Central memory CD8-positive, alpha-beta T cell (primary cell): ENCODE measurements at regions not wholly inside any gene's neighbourhood (a gene's known extent, or its start where the extent isn't known, plus 50 kb on each side); places are given as distances from the start of the nearest gene placed in this dataset.

Experiments used
- ATAC-seq: fragments of 150-1000 bp; cut with Tn5 transposase; replicated peaks from 2 replicates; pipeline ENCODE4 v1.10.0; 2022; ENCODE audit warnings: mild to moderate bottlenecking, moderate FRiP score, moderate number of reproducible peaks; ENCODE audit not compliant: poor library complexity, severe bottlenecking; ENCODE audit errors: extremely low read depth
- DNase-seq, 2 donors: peaks; one replicate each; pipeline ENCODE4 v3.0.0; 2021; ENCODE audit warnings: low spot score in 2 of 2
- H3K27ac Mint-ChIP-seq: one replicate; pipeline ENCODE4 v1.8.0; 2022; ENCODE audit warnings: low read depth, mild to moderate bottlenecking, moderate library complexity, mixed read lengths
- H3K27me3 Mint-ChIP-seq: one replicate; pipeline ENCODE4 v1.8.0; 2022; ENCODE audit warnings: mixed read lengths
- H3K36me3 Mint-ChIP-seq: one replicate; pipeline ENCODE4 v1.8.0; 2022; ENCODE audit warnings: mild to moderate bottlenecking, moderate library complexity, mixed read lengths; ENCODE audit not compliant: insufficient read depth
- H3K4me1 Mint-ChIP-seq: one replicate; pipeline ENCODE4 v1.8.0; 2022; ENCODE audit warnings: mixed read lengths
- H3K4me3 Mint-ChIP-seq: one replicate; pipeline ENCODE4 v1.8.0; 2022; ENCODE audit warnings: mild to moderate bottlenecking, moderate library complexity, mixed read lengths
- H3K9me3 Mint-ChIP-seq: one replicate; pipeline ENCODE4 v1.8.0; 2022; ENCODE audit warnings: mixed read lengths

DNA sequence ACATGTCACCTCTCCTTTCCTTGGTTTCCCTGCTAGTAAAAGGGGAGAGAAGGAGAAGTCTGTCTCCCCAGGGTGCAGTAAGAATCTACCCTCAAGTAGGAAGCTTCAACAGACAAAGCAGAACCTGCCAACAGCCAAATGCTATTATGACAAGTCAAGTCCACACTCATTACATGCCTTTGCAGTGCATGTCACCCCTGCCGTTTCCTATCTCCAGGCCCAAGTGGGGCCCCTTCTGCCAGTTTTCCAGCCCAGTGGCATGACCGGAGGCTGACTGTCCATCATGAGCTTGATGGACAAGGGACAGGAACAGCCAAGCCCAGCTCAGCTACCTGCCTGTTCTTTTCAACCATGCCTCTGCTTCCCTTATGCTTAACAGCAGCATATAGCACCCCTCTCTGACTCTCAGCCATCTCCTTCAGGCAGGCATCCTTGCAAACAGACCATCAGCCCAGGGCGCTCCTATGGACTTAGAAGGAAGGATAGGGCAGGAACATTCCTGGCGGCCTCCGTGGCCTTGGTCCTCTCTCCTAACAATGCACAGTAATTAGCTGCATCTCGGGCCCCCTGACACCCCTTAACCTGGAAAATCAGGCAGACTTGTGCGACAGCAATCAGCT, 107.2 kb upstream of the RAD23B start:
- ATAC-seq (no peak), DNase-seq (no peak)
- H3K27ac Mint-ChIP-seq, result no peak overlapping the region
- no peaks in the 10 kb centered on the region for H3K9me3 Mint-ChIP-seq
- no peak overlapping the region for H3K4me3 Mint-ChIP-seq
- no peaks in the 10 kb centered on the region for H3K36me3 Mint-ChIP-seq
- H3K4me1 Mint-ChIP-seq, result no peaks in the 10 kb centered on the region
- H3K27me3 Mint-ChIP-seq, result peaks cover 21% of the 10 kb centered on the region

DNA sequence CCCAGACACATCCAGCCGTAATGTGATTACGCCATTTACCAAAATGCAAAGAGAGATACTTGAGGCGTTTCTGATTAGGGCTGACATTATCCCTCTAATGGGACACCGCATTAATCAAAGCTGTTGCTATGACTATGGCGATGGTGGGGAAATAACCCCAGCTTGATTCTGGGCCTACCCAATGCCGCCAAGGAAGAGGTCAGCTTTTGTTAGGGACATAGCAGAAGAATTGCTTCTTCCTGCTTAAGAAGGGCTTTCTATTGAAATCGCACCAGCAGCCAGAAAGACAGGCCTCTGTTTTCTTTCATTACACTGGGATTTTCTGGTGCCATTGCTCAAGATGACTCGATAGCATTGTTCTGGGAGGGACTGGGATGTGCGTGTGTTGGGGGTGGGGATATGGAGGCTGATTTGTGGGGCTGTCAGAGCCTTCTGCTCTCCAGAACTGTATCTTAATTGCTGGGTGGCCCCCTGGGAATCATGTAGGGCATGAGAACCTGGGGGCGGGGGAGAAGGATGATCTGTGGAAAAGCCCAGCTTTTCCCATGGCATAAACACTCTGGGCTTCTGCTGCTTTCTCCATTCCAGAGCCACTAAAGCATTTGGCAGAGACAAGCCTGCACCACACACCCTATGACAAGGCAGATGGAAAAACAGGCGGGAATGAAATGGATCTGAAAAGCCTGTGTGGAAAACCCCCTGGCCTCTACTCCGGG, 106.5 kb upstream of the RAD23B start:
- Mint-ChIP-seq H3K27me3 (peaks cover 25% of the 10 kb centered on the region), H3K36me3 (no peaks in the 10 kb centered on the region)

DNA sequence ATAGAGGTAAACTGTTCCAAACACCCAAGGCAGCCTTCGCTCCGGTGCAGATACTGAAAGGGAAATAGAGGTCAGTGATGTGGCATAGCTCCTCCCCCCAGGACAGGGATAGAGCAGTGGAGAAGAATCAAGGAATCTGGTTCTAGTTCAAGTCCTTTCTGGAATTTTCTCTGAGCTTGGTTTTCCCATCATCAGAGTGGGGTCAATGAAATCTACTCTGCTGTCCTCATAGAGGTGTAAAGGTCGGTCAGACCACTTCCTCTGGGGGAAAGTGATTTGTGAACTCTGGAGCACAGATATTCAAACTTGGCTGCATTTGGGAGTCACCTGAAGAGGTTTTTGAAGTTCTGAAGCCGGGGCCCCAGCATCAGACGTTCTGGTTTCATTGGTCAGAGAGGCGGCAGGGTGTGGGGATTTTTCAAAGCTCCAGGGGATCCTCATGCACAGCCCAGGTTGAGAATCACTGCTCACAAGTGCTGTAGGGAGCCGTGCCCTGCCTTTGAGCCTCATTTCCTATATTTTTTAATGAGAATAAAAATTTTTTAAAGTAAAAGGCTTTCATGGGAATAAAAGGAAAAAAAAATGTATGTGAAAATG, 105.7 kb upstream of the RAD23B start:
- no peak for DNase-seq
- peaks cover 3% of the 10 kb centered on the region for H3K9me3 Mint-ChIP-seq
- no peaks in the 10 kb centered on the region for H3K36me3 Mint-ChIP-seq
- no peak for ATAC-seq
- H3K27ac Mint-ChIP-seq, result no peak overlapping the region
- H3K4me3 Mint-ChIP-seq, result no peak overlapping the region
- peaks cover 33% of the 10 kb centered on the region for H3K27me3 Mint-ChIP-seq
- H3K4me1 Mint-ChIP-seq, result no peaks in the 10 kb centered on the region

More for the DNA sequence above, 106.5 kb upstream of the RAD23B start:
- H3K4me1 Mint-ChIP-seq, result no peaks in the 10 kb centered on the region
- DNase-seq, result no peak
- H3K9me3 Mint-ChIP-seq, result no peaks in the 10 kb centered on the region
- H3K4me3 Mint-ChIP-seq, result no peak overlapping the region
- H3K27ac Mint-ChIP-seq, result no peak overlapping the region
- no peak for ATAC-seq

DNA sequence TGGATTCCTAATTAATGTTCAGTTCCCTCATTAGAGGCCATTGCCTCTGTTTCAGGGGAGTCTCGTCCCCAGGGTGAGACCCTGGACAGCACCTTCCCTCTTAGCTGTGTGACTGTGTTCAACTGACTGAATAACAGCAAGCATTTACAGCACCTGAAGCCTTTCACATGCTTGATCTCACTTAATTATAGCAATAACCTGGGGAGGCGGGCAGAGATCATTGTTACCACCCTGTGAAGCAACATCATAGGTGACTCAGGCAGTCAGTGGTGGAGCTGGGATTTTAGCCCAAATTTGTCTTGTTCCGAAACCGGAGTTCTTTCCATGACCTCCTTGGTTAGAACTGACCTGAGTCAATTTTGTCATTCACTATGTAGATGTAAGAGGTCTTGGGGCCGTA, 105.2 kb upstream of the RAD23B start:
- Mint-ChIP-seq H3K36me3 (no peaks in the 10 kb centered on the region), H3K4me3 (no peak overlapping the region), H3K27ac (no peak overlapping the region), H3K4me1 (no peaks in the 10 kb centered on the region), H3K27me3 (peaks cover 38% of the 10 kb centered on the region), H3K9me3 (peaks cover 5% of the 10 kb centered on the region)
- DNase-seq (no peak), ATAC-seq (no peak)

DNA sequence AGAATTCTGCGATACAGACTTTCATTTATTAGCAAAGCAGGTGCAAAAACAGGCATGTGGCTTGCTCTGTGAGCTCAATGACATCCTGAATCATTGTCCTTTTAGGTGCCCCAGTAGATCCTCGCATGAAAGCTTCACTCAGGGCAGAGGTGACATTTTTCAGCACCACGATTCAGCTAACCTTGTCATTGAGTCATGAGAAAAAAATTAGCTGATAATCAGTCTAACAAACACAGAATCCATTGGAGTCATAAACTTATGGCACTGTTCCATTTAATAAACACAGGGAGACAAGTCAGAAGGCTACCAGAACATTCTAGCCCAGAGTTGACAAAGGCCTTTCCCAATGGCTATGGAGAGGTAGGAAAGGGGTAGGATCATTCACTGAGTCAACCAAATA, 104.8 kb upstream of the RAD23B start:
- no peaks in the 10 kb centered on the region for H3K36me3 Mint-ChIP-seq
- H3K4me1 Mint-ChIP-seq, result no peaks in the 10 kb centered on the region
- H3K27me3 Mint-ChIP-seq, result peaks cover 42% of the 10 kb centered on the region
- ATAC-seq, result no peak
- H3K27ac Mint-ChIP-seq, result no peak overlapping the region
- DNase-seq, result no peak
- no peak overlapping the region for H3K4me3 Mint-ChIP-seq
- peaks cover 5% of the 10 kb centered on the region for H3K9me3 Mint-ChIP-seq

DNA sequence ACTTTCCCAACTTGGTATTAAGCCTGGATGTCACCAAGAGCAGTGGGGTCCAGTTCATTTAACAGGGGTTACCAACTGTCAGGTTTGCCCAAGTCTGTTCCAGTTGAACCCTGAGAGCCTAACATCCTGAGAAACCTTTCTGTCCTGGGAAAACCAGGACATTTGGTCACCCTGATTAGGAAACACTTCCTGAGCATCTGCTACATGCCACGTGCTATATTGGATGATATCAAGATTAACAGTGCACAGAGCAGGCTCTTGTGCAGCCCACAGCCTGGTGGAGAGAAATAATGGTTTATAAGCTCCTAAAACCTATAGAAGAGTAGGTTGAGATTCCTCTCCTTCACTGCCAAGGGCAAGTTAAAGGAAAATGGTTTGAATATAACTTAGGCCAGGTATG, 102.9 kb upstream of the RAD23B start:
- H3K27ac Mint-ChIP-seq, result no peak overlapping the region
- DNase-seq (no peak), ATAC-seq (no peak)
- no peaks in the 10 kb centered on the region for H3K4me1 Mint-ChIP-seq
- peaks cover 54% of the 10 kb centered on the region for H3K27me3 Mint-ChIP-seq
- H3K9me3 Mint-ChIP-seq, result peaks cover 5% of the 10 kb centered on the region
- no peaks in the 10 kb centered on the region for H3K36me3 Mint-ChIP-seq
- no peak overlapping the region for H3K4me3 Mint-ChIP-seq

DNA sequence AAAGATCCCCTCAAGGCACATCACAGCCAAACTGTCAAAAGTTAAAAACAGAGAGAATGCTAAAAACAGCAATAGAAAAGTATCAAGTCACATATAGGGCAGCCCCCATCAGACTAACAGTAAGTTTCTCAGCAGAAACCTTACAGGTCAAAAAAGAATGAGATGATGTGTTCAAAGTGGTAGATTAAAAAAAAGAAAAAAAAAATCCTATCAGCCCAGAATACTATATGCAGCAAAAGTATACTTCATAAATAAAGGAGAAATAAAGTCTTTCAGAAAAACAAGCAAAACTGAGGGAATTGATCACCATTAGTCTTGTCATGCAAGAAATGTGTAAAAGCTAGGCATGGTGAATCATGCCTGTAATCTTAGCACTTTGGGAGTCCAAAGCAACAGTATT, 99.9 kb upstream of the RAD23B start:
- no peak for ATAC-seq
- Mint-ChIP-seq H3K27ac (no peak overlapping the region), H3K4me1 (no peaks in the 10 kb centered on the region), H3K36me3 (no peaks in the 10 kb centered on the region), H3K4me3 (no peak overlapping the region), H3K9me3 (peaks cover 5% of the 10 kb centered on the region), H3K27me3 (peaks cover 58% of the 10 kb centered on the region)
- no peak for DNase-seq

DNA sequence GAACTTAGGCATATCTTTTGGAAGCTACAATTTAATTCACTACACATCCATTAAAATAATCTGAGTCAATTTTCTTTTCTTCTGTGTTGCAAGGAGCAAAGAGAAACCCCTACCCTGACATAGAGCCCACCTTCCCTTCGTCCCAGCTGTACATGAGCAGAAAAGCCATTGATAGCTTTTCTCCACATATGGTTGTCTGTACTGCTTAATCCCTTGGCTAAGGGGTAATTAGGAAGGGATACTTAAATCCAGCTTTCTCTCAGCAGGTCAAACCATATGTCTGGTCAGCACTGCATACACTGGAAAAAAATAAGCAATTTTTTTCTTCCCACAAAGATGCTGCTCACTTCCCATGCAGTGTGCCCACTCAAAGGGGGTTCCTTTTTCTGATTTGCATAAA, 94.7 kb upstream of the RAD23B start:
- DNase-seq (no peak), ATAC-seq (no peak)
- Mint-ChIP-seq H3K27ac (no peak overlapping the region), H3K4me1 (no peaks in the 10 kb centered on the region), H3K9me3 (no peaks in the 10 kb centered on the region), H3K27me3 (peaks cover 23% of the 10 kb centered on the region), H3K4me3 (no peak overlapping the region), H3K36me3 (no peaks in the 10 kb centered on the region)

DNA sequence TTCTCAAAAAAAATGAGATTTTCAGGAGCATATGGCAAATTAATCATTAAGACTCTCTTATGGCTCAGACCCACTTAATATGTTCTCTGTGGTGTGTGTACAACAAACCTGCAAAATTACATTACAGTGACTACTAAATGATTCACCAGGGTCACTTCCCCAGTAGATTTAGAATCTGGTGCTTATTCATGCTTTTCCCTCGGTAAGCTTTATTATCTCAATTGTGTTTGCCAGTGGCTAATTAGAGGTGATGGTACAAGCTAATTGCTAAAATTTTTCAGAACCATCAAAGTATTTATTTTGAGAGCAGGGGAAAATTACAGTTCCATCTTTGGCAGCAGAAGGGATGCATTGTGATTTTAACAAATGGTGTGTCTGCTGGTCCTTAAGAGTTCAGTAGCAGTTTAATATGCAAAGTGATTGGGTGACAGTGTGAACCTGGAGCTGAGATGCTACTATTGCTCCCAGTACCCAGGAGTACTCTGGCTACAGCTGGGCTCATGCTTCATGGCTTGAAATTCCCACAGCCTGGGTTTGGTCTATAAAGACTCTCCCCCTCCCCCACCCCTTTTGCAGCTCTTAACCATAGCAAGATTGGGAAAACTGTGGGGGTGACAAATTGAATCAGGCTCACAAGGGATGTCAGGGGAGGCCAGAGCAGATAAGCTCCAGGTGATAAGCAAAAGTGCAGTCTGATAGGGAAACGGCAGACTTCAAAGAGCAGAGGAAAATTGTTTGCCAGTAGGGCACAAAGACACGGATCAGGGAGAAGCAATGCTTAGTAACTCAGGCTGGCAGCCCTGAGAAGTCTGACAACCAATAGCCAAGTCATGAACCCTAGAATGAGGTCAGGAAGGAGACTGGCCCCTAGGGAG, 92.8 kb upstream of the RAD23B start:
- DNase-seq (no peak), ATAC-seq (no peak)
- H3K4me3 Mint-ChIP-seq, result no peak overlapping the region
- H3K36me3 Mint-ChIP-seq, result peaks cover 3% of the 10 kb centered on the region
- H3K27me3 Mint-ChIP-seq, result peaks cover 11% of the 10 kb centered on the region
- H3K9me3 Mint-ChIP-seq, result no peaks in the 10 kb centered on the region
- H3K27ac Mint-ChIP-seq, result no peak overlapping the region
- H3K4me1 Mint-ChIP-seq, result no peaks in the 10 kb centered on the region

DNA sequence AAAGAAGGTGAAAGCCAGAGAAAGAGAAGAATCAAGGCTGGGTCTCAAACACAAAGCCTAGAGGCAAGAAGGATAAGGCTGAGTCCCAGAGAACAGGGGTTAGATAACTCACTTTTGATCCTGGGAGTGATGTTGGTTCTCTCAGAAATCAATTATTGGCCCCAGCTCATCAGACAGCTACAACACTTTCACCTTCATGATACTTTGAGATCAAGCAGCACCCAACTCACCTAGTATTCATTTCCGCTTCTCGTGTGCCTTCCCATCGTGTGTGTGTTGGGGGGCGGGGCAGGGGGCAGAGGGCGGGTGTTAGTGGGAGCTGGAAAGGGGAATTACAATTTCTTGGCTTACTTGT, 92.2 kb upstream of the RAD23B start:
- Mint-ChIP-seq H3K27ac (no peak overlapping the region), H3K4me3 (no peak overlapping the region), H3K4me1 (no peaks in the 10 kb centered on the region), H3K36me3 (peaks cover 3% of the 10 kb centered on the region), H3K27me3 (peaks cover 14% of the 10 kb centered on the region), H3K9me3 (no peaks in the 10 kb centered on the region)
- ATAC-seq, result no peak
- DNase-seq, result no peak

DNA sequence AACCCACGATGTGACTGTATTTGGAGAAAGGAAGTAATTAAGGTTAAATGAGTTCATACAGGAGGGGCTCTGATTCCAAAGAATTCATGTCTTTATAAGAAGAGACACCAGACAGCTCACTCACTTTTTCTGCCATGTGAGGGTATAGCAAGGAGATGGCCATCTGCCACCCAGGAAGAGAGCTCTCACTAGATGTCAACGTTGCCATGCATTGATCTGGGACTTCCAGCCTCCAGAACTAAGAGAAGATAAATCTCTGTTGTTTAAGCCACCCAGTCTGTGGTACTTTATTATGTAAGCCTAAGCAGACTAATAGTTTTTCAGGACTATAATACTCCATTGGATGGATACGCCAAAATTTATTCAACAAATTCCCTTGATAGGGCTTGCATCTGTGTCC, 89.8 kb upstream of the RAD23B start:
- ATAC-seq (no peak), DNase-seq (no peak)
- Mint-ChIP-seq H3K4me3 (no peak overlapping the region), H3K27me3 (peaks cover 14% of the 10 kb centered on the region), H3K4me1 (no peaks in the 10 kb centered on the region), H3K9me3 (no peaks in the 10 kb centered on the region), H3K36me3 (peaks cover 3% of the 10 kb centered on the region), H3K27ac (no peak overlapping the region)

DNA sequence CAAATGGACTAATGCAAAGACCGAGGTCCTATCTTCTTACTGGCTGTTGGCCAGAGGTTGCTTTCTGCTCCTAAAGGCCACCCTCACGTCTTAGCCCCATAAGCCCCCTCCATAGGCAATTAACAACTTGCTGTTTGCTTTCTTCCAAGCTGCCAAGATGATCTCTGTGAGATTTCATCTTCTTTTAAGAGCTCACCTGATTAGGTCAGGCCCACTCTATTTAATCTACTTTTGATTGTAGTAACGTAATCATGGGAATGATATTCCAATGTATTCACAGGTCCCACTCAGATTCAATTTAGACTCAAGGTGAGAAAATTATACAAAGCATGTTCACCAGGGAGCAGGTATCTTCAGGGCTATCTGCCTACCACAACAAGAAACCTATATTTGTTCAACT, 84.4 kb upstream of the RAD23B start:
- no peak overlapping the region for H3K27ac Mint-ChIP-seq
- H3K9me3 Mint-ChIP-seq, result peaks cover 5% of the 10 kb centered on the region

More for the DNA sequence above, 84.4 kb upstream of the RAD23B start:
- no peak for DNase-seq
- H3K4me3 Mint-ChIP-seq, result no peak overlapping the region
- no peak for ATAC-seq
- peaks cover 3% of the 10 kb centered on the region for H3K36me3 Mint-ChIP-seq
- H3K4me1 Mint-ChIP-seq, result no peaks in the 10 kb centered on the region
- peaks cover 14% of the 10 kb centered on the region for H3K27me3 Mint-ChIP-seq
